GM10266 (cell line): ENCODE measurements at regions not wholly inside any gene's neighbourhood (a gene's known extent, or its start where the extent isn't known, plus 50 kb on each side); places are given as distances from the start of the nearest gene placed in this dataset.

Source experiments
- DNase-seq: peaks from one replicate; pipeline ENCODE4 v3.0.0; 2012; ENCODE audit errors: extremely low spot score
- CTCF ChIP-seq: IDR thresholded peaks from 2 replicates; pipeline ENCODE4 v1.5.1; 2012; ENCODE audit warnings: mild to moderate bottlenecking, low read depth; ENCODE audit not compliant: control insufficient read depth, insufficient read depth; ENCODE audit errors: missing control alignments

GRCh38 chr2:240326886-240327285, 108.6 kb upstream of the GPC1 start:
- no peak for DNase-seq
- no peak for TF ChIP-seq CTCF

GRCh38 chr2:240327566-240327965, 107.9 kb upstream of the GPC1 start:
- no peak for DNase-seq
- TF ChIP-seq CTCF = no peak

- no peak for TF ChIP-seq CTCF
- DNase-seq = no peak
These were observed 106.9 kb upstream of the GPC1 start for GRCh38 chr2:240328526-240328925.

- DNase-seq = no peak
- no peak for TF ChIP-seq CTCF
These were observed 106.3 kb upstream of the GPC1 start for GRCh38 chr2:240329116-240329665.

- TF ChIP-seq CTCF = no peak
- DNase-seq = no peak
These were observed 105.7 kb upstream of the GPC1 start for GRCh38 chr2:240329778-240330177.

- no peak for DNase-seq
- no peak for TF ChIP-seq CTCF
These were observed 101.5 kb upstream of the GPC1 start for GRCh38 chr2:240333985-240334384.

- TF ChIP-seq CTCF = no peak
- DNase-seq = no peak
These were observed 100.4 kb upstream of the GPC1 start for GRCh38 chr2:240335061-240335460.
